ENCODE measurements at regions not wholly inside any gene's neighbourhood (a gene's known extent, or its start where the extent isn't known, plus 50 kb on each side); places are given as distances from the start of the nearest gene placed in this dataset.

DNA sequence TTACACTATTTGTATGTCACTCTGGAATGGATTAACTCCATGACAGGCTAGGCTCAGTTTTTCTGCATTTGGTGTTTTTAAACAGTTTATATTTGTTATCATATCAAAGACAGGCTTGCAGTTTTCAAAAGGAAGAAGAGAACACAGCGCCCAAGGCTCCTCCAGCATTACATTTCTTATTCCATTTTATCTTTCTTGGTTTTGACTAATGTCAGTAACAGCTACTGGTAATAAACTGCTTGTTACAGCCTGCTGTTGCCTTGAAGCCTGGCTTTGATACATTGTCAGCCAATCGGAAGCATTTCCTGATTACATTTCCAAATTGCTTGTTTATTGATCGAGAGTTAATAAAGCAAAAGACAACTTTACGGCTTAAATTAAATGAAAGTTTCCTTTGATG is 166.0 kb upstream of the MDFIC start:
- no peak for DNase-seq

DNA sequence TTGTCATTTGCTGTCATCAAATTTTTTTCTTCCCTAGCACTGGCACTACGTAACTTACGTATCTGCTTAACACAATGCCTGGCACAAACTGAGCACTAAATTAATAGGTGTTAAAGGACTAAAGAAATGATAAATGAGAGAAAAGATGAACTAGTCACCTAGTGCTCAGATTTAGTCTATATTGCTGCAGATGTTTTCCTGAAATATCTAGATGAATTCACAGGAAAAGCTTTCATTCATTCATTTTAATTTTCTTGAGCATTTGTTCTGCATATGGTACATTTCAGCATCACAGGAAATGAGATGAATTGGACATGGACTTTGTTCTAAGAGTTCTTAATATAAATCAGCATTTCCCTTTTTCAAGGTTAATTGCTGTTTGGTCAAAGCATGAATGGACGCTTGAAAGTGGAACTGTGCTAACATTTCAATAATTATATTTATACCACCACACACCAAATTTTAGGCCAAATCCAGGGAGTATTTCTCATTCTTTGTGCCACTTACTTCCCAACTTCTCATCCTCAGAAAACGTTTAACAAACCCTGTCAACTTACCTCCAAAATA is 163.2 kb upstream of the MDFIC start:
- DNase-seq: no peak

DNA sequence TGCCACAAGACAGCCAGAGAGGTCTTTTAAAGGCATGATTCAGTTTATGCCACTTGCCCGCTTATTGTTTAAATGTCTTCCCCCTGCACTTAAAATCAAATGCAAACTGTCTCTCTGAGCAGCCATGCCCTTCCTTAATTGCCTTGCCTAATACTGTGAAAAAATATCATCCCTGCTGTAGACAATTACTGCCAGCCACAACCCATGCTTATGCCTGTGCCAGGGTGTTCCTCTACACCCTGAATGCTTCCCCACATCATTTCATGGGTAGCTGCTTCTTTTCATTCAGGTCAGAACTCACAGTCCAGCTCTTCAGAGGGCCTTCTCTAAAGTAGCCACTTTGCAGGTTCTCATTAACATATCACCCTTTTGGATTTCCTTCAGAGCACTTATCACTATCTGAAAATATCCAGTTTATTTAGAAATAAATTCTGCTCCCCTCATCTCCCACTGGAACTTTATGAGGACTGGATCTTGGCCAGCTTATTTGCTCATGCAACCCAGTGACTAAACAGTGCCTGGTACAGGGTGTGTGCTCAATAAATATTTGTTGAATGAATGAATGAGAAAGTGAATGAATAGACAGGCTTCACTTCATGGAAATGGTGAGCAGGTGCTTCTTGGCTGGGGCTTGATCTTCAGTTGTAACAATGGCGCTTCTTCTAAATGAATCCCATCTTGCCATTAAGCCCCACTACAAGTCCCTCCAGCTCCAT is 162.4 kb upstream of the MDFIC start:
- no peak for DNase-seq

DNA sequence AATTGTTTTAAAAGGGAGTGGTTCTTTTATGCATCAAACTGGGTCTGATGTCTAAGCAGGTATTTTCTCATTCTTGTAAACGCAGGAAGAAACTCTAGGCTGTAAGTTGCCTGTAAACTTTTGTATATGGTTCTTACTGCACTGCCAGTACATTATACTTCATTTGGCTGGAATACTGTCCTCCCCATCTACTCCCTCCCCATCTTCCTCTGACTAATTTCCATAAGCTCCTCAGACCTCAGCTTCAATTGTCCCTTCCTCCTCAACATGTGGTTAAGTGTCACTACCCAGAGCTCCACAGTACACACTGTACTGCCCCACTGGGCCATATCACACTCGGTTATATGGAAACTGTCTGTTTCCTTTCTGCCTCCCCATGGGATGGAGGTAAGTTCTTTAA is 161.4 kb upstream of the MDFIC start:
- DNase-seq: no peak

DNA sequence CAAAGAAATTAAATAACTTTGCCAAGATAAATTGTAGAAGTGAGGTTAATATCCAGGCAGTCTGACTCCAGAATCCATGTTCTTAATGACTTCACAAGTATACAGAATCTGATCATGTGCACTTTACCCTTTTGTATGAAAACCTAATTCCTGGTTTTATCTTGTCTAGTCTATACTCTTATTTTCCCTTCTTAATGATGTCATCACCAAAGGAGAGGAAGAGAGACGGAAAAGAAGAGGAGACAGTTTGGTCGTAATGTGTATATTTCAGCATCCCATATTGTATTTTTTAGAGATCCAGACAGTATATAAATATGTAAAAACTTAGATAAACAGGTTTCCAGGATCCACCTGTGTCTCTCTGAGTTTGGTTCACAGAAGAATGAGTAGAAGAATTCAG is 159.9 kb upstream of the MDFIC start:
- no peak for DNase-seq

DNA sequence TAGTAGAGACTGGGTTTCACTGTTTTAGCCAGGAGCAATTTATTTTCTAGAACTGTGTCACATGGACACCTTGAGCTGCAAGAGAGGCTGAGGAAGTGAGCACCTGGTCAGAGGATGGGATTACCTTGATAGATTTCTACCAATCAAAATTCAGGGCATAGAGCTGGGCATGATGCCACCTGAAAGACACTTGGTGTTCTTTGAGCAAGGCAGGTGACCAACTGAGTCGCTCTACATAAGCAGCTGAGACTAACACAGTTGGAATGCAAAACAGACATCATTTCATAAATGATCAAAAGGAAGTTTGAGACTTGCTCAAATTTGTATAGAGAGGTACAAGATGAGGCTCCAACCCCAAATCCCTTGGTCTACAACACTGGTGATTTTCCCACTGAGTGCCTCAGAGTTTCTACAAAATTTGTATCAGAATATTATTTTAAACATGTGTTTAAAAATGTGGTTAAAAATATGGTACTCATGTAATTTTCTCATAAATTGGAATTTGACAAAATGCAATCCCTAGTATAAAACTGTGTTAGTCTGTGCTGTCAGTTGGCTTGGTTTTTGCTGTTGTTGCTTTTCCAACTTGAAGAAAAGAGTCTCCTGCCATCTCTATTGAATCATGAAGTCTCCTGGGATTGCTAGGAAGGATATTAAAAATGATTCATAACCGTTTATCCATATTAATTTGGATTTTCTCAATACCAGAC is 156.4 kb upstream of the MDFIC start:
- DNase-seq: no peak

DNA sequence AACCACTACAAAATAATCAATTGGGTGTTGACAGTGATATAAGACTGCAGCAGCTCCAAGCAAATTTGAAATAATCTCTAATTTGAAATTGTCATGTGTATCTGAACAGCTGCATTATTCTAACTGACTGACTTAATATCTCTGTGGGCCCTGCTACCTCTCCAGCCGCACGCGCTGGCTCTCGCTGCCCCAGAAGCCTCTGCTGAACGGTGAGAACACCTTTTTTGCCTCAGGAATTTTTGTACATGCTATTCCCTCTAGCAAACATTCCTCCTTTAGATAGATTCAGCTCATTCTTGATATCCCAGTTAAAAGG is 155.9 kb upstream of the MDFIC start:
- DNase-seq: no peak

DNA sequence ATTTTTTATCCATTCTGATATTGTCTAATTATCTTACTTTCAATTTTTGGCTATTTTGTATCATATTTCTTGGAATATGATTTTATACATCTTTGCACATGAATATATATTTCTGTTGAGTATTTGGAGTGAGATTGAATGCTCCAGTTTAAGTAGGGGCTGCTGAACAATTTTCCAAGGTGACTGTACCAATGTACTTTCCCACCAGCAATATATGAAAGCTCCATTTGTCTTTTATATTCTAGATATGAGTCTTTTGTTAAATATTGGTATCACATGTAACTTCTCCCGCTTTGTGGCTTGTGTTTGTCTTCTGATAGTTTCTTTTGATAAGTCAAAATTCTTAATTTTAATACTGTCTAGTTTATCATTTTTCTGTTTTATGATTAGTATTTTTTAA is 144.6 kb upstream of the MDFIC start:
- no peak for DNase-seq

DNA sequence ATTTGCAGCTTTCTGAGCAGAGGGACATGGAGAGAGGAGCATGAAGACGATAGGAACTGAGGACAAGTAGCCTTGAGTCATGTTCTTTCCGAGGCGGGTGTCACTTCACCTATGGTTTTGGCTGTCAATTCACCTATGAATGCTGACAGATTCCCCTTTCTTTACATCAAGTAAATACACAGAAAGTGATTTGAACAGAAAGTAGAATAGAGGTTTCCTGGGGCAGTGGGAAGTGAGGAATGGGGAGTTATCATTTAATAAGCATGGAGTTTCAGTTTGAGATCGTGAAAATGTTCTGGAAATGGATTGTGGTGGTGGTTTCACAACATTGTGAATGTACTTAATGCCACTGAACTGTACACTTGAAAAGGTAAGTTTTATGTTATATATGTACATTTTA is 138.4 kb upstream of the MDFIC start:
- no peak for DNase-seq

DNA sequence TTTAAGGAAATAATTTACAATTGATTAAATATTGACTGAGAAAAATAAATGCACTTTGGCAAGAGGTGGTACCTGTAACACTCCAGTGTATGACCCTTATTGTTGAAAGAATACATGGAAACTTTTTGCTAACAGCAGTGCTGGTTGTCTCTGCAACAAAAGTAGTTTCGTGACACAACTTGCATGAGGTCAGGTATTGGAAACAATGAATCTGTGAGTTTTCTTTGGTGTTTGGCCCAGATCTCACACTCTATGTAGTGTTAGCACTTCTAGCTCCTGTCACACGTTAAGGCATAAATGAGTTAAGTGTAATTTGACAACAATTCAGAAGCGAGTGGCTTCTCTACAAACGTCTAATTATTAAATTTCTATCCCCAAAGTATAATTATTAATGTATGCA is 137.7 kb upstream of the MDFIC start:
- DNase-seq: no peak

DNA sequence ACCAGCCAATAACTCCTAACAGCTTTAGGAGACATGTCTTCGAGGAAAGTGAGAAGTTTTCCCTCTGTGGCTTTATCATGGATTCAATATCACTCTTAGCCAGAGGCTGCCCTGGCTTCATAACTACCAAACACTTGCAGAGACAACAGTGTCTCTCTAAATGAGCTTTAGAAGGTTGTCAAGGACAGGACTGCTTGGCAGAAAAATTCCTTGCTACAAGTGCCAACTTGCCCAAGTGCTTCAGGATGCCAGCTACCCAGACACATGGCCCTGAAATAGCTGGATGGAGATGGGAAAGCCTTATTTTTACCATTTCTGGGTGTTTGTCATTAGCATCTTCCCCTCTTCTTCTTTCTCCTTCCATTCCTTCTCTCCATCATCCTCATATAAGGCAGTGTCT is 137.1 kb upstream of the MDFIC start:
- DNase-seq: no peak

DNA sequence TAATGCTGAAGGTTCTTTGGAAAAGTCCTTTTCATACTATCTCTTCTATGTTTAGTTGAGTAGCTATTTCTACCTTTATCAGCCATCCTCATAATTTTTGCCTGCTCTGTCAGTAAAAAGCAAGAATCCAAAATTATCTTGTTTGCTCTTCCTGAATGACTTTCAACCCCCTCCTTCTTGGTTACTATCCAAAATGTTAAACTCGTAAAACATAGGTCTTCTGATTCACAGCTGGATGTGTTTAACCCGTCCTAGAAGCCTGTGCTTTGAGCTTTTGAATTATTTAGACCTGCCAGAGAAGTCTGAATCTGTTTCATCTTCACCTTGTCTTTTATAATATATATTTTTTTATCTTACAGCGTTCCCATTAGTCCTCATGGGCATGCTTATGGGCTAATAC is 136.4 kb upstream of the MDFIC start:
- DNase-seq: no peak

DNA sequence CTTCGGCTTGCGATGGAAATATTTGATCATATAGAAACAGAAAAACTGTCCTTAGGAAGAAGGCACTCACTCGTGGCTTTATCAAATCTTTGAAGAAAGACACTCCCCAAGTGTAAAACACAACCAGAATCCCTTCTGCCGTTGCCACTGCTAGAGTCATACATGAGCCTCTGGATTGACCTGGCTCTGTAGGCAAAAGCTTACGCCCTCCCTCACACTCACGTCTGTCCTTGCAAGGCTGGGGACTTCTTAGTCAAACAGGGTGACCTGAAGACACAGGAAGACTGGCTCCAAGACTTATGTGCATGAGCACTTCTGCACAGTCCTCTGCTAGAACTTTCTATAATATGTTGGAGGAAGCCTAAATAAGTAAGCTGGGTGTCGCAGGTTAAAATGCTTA is 135.4 kb upstream of the MDFIC start:
- DNase-seq: no peak

DNA sequence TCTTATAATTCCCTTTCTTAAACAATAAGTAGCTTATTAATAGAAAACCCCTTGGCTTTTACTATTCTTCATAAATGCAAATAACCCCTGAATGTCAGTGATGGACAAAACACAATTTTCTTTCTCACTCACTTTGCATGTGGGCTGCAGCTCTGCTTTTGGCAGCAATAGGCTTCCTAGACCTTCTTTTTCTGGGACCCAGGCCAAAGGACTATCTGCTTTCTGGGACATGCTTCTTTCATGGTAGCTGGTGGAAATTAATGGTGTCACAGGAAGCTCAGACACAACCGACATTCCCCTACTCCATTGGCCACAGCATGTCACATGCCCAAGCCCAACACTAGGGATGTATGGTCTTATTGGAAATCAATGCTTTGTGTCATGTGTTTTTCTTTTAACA is 134.3 kb upstream of the MDFIC start:
- no peak for DNase-seq

DNA sequence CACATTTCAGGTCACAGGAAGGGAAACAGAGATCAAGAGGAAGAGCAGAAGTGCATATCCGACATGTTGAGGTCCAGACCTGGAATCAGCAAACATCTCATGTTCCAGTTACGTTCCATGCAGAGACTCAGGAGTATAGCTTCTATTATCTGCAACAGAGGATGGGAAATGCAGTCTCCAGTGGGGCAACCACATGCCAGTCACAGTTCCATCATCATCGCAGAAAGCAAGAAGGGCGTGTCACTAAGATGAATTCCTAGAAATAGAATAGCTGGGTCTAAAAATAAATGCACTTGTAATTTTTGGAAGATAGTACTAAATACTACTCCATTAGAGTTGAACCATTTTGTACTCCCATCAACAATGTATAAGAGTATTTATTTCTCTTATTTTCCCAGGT is 133.2 kb upstream of the MDFIC start:
- no peak for DNase-seq

DNA sequence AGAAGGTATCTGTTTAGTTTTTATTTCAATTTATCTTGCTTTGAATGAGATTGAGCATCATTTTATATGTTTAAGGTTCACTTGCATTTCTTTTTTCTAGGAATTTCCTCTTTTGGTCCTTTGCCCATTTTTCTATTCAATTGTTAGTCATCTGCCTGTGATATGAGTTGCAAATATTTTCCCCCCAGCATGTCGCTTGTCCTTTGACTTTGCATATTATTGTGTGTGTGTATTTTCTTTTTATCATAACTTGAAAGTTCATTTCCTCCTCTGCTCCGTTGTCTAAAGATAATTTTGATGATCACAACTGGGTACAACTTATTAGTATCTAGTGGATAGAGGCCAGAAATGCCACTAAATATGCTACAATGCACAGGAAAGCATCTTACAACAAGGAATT is 132.7 kb upstream of the MDFIC start:
- DNase-seq: no peak

DNA sequence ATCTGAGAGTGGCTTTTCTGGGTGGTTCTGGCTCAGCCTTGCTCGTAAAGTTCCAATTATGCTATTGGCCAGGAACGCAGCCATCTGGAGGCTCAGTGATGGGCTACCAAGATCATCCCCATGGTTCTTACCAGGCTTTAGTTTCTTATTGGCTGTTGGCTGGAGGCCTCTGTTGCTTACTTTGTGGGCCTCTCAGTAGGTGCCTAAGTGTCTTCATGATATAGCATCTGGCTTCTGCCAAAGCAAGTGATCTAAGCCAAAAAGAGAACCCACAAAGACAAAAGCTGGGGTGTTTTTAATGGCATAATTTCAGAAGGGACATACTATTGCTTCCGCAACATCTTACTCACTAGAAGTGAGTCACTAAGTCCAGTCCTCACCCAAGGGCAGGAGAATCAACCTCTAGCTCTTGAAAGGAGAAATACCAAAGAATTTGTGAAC is 132.0 kb upstream of the MDFIC start:
- DNase-seq: no peak

DNA sequence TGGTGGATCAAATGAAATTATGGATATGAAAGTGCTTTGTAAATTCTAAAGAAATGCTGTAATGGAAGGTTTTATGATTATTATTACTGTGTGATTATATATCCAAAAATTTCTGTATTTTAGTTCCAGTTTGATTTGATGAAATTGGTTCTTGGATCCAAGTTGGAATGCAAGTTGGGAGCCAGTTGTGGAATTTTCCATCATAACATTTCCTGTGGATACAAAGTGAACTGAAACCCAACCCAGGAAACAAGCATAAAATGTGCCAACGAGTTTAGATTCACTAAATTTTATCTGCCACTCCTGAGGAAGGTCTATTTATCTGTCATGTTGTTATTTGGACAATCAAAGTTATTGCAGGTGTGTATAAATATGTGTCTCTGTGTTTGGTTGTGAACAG is 131.4 kb upstream of the MDFIC start:
- DNase-seq: no peak

DNA sequence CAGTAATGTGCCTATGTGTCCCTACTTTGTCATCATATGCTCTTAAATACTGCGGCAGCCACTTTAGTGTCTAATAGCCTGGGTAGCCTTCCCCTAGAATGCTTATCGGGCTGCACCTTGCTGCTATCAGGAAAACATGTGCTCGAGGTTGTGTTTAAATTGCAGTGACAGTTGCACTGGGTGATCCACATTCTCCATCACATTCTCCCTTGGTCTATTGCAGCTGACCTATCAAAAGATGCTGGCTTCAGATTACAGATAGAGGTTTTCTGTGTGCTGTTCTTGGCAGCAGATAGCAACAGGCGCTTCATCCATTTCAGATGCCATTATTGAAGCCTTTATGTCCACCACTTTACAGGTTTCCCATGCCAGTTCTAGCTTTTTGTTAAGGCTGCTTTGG is 130.1 kb upstream of the MDFIC start:
- no peak for DNase-seq

DNA sequence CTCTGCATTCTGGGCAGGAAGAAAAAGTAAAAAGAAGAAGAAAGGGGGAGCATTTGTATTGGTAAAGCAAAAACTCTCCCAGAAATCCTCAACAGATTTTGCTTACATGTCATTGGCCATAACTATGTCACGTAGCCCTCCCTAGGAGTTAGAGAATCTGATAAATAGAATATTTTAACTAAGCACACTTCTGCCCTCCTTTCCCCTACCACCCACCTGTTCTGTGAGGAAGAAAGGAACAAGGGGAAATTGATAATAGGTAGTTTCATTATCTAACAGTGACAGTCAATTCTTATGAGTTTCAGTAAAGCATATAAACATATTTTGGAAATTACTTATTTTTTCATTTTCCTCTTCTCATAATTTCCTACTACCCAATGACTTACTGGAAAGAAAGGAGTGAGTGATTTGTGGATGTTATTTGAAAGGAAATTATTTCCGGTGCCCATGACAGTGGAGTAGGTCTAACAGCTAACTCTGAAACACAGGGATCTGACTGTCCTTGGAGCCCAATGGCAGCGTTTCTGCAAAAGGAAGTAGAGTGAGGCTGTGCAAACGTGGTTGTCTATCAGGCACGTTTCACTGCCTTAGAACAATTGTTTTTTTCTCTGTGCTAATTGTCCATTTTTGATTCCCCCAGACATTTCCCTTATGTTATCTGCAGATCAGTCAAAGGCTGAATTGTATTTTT is 128.6 kb upstream of the MDFIC start:
- no peak for DNase-seq

DNA sequence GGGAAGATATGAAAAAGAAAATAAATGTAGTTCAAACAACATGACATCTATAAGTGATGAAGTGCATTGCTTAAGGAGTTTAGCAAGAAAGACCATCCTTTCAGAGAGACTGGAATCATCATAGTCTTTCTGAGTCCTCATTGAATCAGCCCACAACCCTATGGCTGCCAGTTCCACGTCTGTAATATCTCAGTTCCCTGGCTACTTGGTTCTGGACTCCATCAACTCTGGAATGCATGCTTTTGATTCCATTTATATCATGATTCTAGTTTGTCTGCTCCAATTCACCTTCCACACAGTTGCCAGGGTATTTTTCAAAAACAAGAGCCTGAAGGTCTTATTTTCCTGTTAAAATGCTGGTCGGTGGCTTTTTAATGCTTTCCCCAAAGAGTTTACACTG is 126.4 kb upstream of the MDFIC start:
- no peak for DNase-seq

DNA sequence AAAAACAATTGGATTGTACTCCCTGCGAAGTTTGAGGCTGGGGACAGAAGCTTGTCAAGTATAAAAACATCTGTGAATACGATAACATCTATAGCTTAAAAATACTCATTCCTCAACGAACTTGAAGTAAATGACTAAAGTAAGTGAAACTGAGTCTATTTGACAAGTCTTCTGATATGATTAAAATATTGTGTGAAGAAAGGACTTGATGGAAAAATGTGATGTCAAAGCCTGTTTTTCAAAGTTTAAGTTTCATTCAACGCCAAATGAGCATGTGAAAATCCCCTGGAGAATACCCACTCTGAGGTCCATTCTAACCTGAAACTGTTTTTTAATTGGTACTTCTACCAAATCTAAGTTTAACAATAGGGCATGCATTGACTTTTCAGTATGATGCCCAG is 122.3 kb upstream of the MDFIC start:
- DNase-seq: no peak

DNA sequence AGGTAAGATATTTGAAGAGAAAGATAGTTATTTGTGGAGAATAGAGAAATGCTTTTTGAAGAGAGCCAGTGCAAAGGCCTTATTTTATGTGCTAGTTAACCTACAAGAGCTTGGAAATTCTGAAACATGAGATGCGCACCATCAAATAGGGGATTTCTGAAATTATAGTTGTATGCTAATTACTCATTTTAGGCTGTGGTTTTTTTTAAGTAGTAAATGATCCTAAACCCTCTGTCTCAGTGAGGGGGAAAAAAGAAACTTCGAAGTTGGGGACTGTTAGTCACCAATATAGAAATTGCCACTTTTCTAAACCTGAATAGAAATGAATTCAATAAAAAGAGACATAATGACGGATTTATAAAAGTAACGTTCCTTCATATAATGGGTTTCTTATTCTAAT is 119.3 kb upstream of the MDFIC start:
- DNase-seq: no peak

DNA sequence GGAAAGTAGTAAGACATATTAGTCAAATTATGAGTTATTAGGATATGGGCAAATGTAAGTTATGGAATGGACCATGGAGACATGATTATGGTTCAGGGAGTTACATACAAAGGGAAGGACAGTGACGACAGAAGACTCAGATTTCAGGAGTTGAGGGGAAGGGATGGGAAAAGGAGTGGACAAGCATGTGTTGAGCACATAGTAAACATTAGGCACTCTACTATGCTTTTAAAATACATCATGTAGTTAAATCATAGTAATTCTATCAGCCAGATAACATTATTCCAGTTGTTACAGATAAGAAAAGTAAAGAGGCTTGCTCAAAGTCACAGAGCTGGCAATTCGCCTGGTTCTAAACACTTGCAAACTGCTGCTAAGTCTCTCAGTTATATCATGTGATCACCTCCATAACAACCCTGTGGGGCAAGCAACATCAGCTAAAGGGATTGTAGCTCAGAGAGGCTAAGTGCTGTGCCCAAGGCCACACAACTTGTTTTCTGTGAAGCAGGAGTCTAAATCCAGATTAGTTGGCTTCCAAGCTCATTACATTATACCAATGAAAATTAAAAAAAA is 115.2 kb upstream of the MDFIC start:
- no peak for DNase-seq

Data from activated CD4-positive, CD25-positive, alpha-beta regulatory T cell treated with anti-CD3 and anti-CD28 coated beads, Interleukin-2, amount 50 U/mL, for 72 hours (primary cell).